ENCODE measurements at regions not wholly inside any gene's neighbourhood (a gene's known extent, or its start where the extent isn't known, plus 50 kb on each side); places are given as distances from the start of the nearest gene placed in this dataset.

DNA sequence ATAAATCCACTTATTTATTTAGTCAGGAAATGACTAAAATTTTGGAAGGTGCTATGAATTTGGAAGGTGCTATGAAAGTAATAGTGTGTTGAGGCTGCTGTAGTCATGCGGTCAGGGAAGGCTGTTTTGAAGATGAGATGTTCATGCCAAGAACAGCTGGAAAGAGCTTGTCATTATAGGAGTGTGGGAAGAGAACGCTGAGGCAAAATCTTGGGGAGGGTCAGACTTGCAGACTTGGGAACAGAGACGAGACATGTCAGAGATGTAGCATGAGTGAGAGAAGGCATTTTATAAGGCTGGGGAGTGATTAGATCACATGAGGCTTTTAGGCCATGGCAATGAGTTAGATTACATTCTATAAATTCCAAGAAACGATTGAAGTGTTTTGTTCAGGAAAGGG is 124.0 kb upstream of the B3GAT2 start:
- TF ChIP-seq POLR2AphosphoS5 (IDR thresholded peaks at IDR 0.05) (no peak), POLR2A (IDR thresholded peaks at IDR 0.05) (no peak), CTCF (IDR thresholded peaks at IDR 0.05 in 8 of 11, conservative IDR thresholded peaks at IDR 0.05 in 3 of 11) (no peak)
- 58 to 79% (median 74%) methylated on average over 4 of the region's 4 CpGs for WGBS, 5 donors

DNA sequence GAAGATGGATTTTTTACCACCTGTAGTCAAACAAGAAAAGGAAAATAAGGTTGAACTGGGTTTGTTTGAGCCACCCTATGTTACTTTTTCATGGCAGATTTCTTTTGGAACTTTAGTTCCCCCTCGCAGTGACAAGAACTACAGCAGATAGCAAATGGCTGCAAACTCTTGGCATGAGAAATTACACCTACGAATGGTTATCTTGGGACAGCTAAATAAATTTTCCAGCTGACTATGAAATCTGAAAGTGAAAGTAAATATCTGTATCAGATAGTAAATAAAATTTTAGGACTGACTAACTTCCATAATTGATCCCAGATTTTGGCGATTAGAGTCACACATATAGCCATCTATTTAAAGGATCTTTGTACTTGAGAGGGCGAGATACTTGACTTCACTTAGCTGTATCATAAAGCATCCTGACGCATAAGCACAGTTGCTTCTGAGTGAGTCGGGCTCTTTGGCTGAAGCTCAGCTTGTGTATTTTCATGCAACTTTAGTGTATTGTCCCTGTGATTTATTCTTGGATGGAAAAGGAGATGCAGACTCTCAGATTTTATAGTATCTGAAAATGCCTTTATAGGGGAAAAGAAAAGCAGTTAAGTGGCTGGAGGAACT is 125.3 kb upstream of the B3GAT2 start:
- WGBS, 5 donors, result 48 to 77% (median 64%) methylated on average over 6 of the region's 6 CpGs
- no peak for DNase-seq

More for the DNA sequence above, 124.0 kb upstream of the B3GAT2 start:
- intact Hi-C loops (cut with DNase I; ENCODE audit: low total_unique reads), result no loop called here
- peaks cover 0 to 13% (median 0%) of the 10 kb centered on the region in 6 donors for H3K4me1 ChIP-seq
- no peak overlapping the region for H3K4me3 ChIP-seq
- peaks cover 0 to 29% (median 20%) of the 10 kb centered on the region in 8 donors for H3K9me3 ChIP-seq
- H3K27ac ChIP-seq, result peak overlapping the region in 2 of 8 donors; percentile 30 to 49
- H3K36me3 ChIP-seq, result no peaks in the 10 kb centered on the region
- DNase-seq, result no peak
- H3K27me3 ChIP-seq (replicated peaks in 1 of 7), result no peaks in the 10 kb centered on the region

DNA sequence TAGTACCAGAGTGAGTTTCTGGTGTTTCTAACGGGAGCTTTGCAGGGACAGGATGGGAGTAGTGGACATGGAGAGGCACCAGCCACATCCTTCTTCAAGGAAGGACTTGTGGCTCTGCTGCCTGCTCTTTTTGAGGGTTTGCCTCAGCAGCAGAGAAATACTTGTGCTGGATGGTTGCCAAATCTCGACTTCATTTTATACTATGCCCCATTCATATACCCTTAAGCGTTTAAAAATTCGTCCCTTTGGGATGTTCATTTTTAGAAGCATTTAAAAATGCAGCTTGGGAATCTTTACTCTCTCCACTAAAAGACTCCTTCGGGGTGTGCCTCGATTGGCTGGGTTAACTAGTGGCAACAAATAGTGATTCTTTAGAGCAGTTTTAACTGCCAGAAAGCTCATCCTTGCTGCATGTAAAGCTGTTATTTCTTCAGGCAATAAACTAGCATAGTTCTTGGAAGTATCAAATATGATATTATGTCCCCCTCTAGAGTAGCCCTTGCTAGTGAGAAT is 126.5 kb upstream of the B3GAT2 start:
- intact Hi-C loops (cut with DNase I; ENCODE audit: low total_unique reads), result no loop called here
- Histone ChIP-seq H3K36me3 (no peaks in the 10 kb centered on the region), H3K4me1 (peaks cover 0 to 13% (median 0%) of the 10 kb centered on the region in 6 donors), H3K27ac (no peak overlapping the region), H3K9me3 (peaks cover 0 to 12% (median 5%) of the 10 kb centered on the region in 8 donors), H3K4me3 (no peak overlapping the region), H3K27me3 (replicated peaks in 1 of 7) (no peaks in the 10 kb centered on the region)
- DNase-seq, result no peak
- TF ChIP-seq POLR2A (IDR thresholded peaks at IDR 0.05) (no peak), CTCF (IDR thresholded peaks at IDR 0.05 in 8 of 11, conservative IDR thresholded peaks at IDR 0.05 in 3 of 11) (no peak), POLR2AphosphoS5 (IDR thresholded peaks at IDR 0.05) (no peak)
- WGBS, 5 donors, result 53 to 76% (median 69%) methylated on average over 6 of the region's 6 CpGs

More for the DNA sequence above, 125.3 kb upstream of the B3GAT2 start:
- peak overlapping the region in 4 of 8 donors; percentile 30 to 49 (median 45) for H3K27ac ChIP-seq
- H3K36me3 ChIP-seq, result no peaks in the 10 kb centered on the region
- no peak for TF ChIP-seq POLR2AphosphoS5 (IDR thresholded peaks at IDR 0.05)
- TF ChIP-seq POLR2A (IDR thresholded peaks at IDR 0.05), result no peak
- TF ChIP-seq CTCF (IDR thresholded peaks at IDR 0.05 in 8 of 11, conservative IDR thresholded peaks at IDR 0.05 in 3 of 11), result no peak
- H3K4me3 ChIP-seq, result peak overlapping the region in 3 of 8 donors; percentile 11 to 31 (median 27)
- H3K9me3 ChIP-seq, result peaks cover 0 to 24% (median 18%) of the 10 kb centered on the region in 8 donors
- H3K4me1 ChIP-seq, result peaks cover 0 to 13% (median 0%) of the 10 kb centered on the region in 6 donors
- intact Hi-C loops (cut with DNase I; ENCODE audit: low total_unique reads), result no loop called here
- H3K27me3 ChIP-seq (replicated peaks in 1 of 7), result no peaks in the 10 kb centered on the region

- no peaks in the 10 kb centered on the region for H3K4me1 ChIP-seq
- H3K36me3 ChIP-seq, result no peaks in the 10 kb centered on the region
- no peaks in the 10 kb centered on the region for H3K27me3 ChIP-seq (replicated peaks in 1 of 7)
- no peak for TF ChIP-seq POLR2A (IDR thresholded peaks at IDR 0.05)
- TF ChIP-seq CTCF (IDR thresholded peaks at IDR 0.05 in 8 of 11, conservative IDR thresholded peaks at IDR 0.05 in 3 of 11), result no peak
- TF ChIP-seq POLR2AphosphoS5 (IDR thresholded peaks at IDR 0.05), result no peak
- intact Hi-C loops (cut with DNase I; ENCODE audit: low total_unique reads), result no loop called here
- no peak overlapping the region for H3K27ac ChIP-seq
- H3K4me3 ChIP-seq, result no peak overlapping the region
- DNase-seq, result no peak
- no peaks in the 10 kb centered on the region for H3K9me3 ChIP-seq
- 75 to 81% (median 80%) methylated on average over 3 of the region's 3 CpGs for WGBS, 5 donors
These were observed 131.3 kb upstream of the B3GAT2 start for GRCh38 chr6:71088166-71088565.
